ENCODE measurements at regions not wholly inside any gene's neighbourhood (a gene's known extent, or its start where the extent isn't known, plus 50 kb on each side); places are given as distances from the start of the nearest gene placed in this dataset.

GRCh38 chr1:112105557-112105956, 116.1 kb upstream of the KCND3 start:
- TF ChIP-seq CTCF (IDR thresholded peaks at IDR 0.05; ENCODE audit: poor library complexity, severe bottlenecking) (no peak), TAF1 (IDR thresholded peaks at IDR 0.05; ENCODE audit: low read depth) (no peak), POLR2AphosphoS5 (IDR thresholded peaks at IDR 0.05) (no peak)
